Chondrocyte (in vitro differentiated cells): ENCODE measurements at regions not wholly inside any gene's neighbourhood (a gene's known extent, or its start where the extent isn't known, plus 50 kb on each side); places are given as distances from the start of the nearest gene placed in this dataset.
"Not testable (repeated sequence)": the region's sequence is repeated elsewhere in the genome, so short reads cannot be mapped to it uniquely, and the experiment has no call there.

Experiments
- DNase-seq: peaks from one replicate; pipeline ENCODE4 v3.0.0; 2021; ENCODE audit warnings: mixed read lengths, low spot score
- H3K27ac Mint-ChIP-seq: one replicate; pipeline ENCODE4 v1.8.0; 2021; ENCODE audit warnings: mild to moderate bottlenecking, moderate library complexity, mixed read lengths; ENCODE audit not compliant: unreplicated experiment
- H3K27me3 Mint-ChIP-seq: 2 replicates; pipeline ENCODE4 v1.8.0; 2021; ENCODE audit warnings: low read depth, mixed read lengths
- H3K36me3 Mint-ChIP-seq: 2 replicates; pipeline ENCODE4 v1.8.0; 2021; ENCODE audit warnings: low read depth, mixed read lengths
- H3K4me1 Mint-ChIP-seq: 2 replicates; pipeline ENCODE4 v1.8.0; 2021; ENCODE audit warnings: low read depth, mild to moderate bottlenecking, mixed read lengths
- H3K4me3 Mint-ChIP-seq: one replicate; pipeline ENCODE4 v1.8.0; 2021; ENCODE audit warnings: mild to moderate bottlenecking, moderate library complexity, mixed read lengths; ENCODE audit not compliant: unreplicated experiment
- H3K9me3 Mint-ChIP-seq: 2 replicates; pipeline ENCODE4 v1.8.0; 2021; ENCODE audit warnings: low read depth, mixed read lengths
- CTCF ChIP-seq: fragments of 200-600 bp; sonication (generic); IDR thresholded peaks from 2 replicates; pipeline ENCODE4 v1.5.0; 2021; ENCODE audit warnings: antibody characterized with exemption, mild to moderate bottlenecking, moderate library complexity

- Mint-ChIP-seq H3K36me3 (no peaks in the 10 kb centered on the region), H3K27me3 (no peaks in the 10 kb centered on the region), H3K4me1 (peaks cover 3% of the 10 kb centered on the region), H3K4me3 (no peak overlapping the region), H3K9me3 (no peaks in the 10 kb centered on the region), H3K27ac (no peak overlapping the region)
- DNase-seq: no peak
- no peak for TF ChIP-seq CTCF
Measured at GRCh38 chr4:91758487-91758886, 545.3 kb upstream of the GRID2 start.

GRCh38 chr4:91764085-91764484, 539.7 kb upstream of the GRID2 start:
- Mint-ChIP-seq H3K36me3 (no peaks in the 10 kb centered on the region), H3K4me1 (no peaks in the 10 kb centered on the region), H3K4me3 (no peak overlapping the region)

GRCh38 chr4:91769912-91770311, 533.9 kb upstream of the GRID2 start:
- TF ChIP-seq CTCF: no peak
- no peak for DNase-seq
- Mint-ChIP-seq H3K36me3 (no peaks in the 10 kb centered on the region), H3K27ac (no peak overlapping the region), H3K4me1 (no peaks in the 10 kb centered on the region), H3K9me3 (peaks cover 17% of the 10 kb centered on the region), H3K27me3 (no peaks in the 10 kb centered on the region), H3K4me3 (no peak overlapping the region)

More at GRCh38 chr4:91764085-91764484, 539.7 kb upstream of the GRID2 start:
- Mint-ChIP-seq H3K9me3 (peaks cover 2% of the 10 kb centered on the region), H3K27ac (no peak overlapping the region), H3K27me3 (no peaks in the 10 kb centered on the region)
- no peak for TF ChIP-seq CTCF
- no peak for DNase-seq

- H3K27me3 Mint-ChIP-seq, H3K36me3 Mint-ChIP-seq, H3K27ac Mint-ChIP-seq, H3K9me3 Mint-ChIP-seq, H3K4me1 Mint-ChIP-seq, DNase-seq: not testable (repeated sequence)
- peak overlapping the region; percentile 67 for H3K4me3 Mint-ChIP-seq
Measured at GRCh38 chr4:91791631-91792030, 512.1 kb upstream of the GRID2 start.

- Mint-ChIP-seq H3K36me3 (no peaks in the 10 kb centered on the region), H3K27me3 (no peaks in the 10 kb centered on the region), H3K4me3 (no peak overlapping the region), H3K4me1 (no peaks in the 10 kb centered on the region), H3K9me3 (no peaks in the 10 kb centered on the region), H3K27ac (no peak overlapping the region)
- DNase-seq: no peak
- no peak for TF ChIP-seq CTCF
Measured at GRCh38 chr4:91795947-91796346, 507.8 kb upstream of the GRID2 start.

- Mint-ChIP-seq H3K36me3 (no peaks in the 10 kb centered on the region), H3K4me1 (no peaks in the 10 kb centered on the region), H3K9me3 (peaks cover 7% of the 10 kb centered on the region), H3K27ac (no peak overlapping the region), H3K4me3 (no peak overlapping the region), H3K27me3 (no peaks in the 10 kb centered on the region)
- no peak for TF ChIP-seq CTCF
- DNase-seq: no peak
Measured at GRCh38 chr4:91812319-91812718, 491.4 kb upstream of the GRID2 start.
